ENCODE measurements at regions not wholly inside any gene's neighbourhood (a gene's known extent, or its start where the extent isn't known, plus 50 kb on each side); places are given as distances from the start of the nearest gene placed in this dataset.

DNA sequence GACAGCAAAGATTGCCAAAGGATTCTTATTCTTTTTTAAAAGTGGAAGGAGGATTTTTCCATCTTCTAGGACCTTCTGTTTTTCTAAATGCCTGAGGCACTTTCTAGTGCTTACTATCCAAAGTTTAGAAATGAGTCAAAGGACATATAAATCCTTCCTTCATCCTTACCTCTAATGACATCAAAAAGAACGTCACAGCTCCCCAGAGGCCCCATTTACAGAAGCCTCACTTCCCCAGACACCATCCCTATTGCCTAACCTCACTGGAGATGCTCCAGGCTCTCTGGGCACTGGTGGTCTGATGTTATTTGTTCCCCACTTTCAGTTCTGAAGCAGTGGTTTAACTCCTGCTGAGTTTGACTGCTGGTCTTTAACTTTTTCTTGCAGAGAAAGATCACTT is 504.3 kb downstream of the AGTPBP1 start:
- TF ChIP-seq CTCF (optimal IDR thresholded peaks at IDR 0.05 in 1 of 3, IDR thresholded peaks at IDR 0.05 in 1 of 3, conservative IDR thresholded peaks at IDR 0.05 in 1 of 3; ENCODE audit: extremely low read depth in 1 of 3, insufficient read depth in 2 of 3, low read length in 3 of 3) (no peak), EZH2 (IDR thresholded peaks at IDR 0.05; ENCODE audit: low read length) (no peak)
